ENCODE measurements at regions not wholly inside any gene's neighbourhood (a gene's known extent, or its start where the extent isn't known, plus 50 kb on each side); places are given as distances from the start of the nearest gene placed in this dataset.
"Not testable (repeated sequence)": the region's sequence is repeated elsewhere in the genome, so short reads cannot be mapped to it uniquely, and the experiment has no call there.

- no peaks in the 10 kb centered on the region for H3K9me3 Mint-ChIP-seq (ENCODE audit: insufficient read depth)
- ChIA-PET CTCF (no interaction called here), POLR2A (no interaction called here)
- no peaks in the 10 kb centered on the region for H3K36me3 Mint-ChIP-seq (ENCODE audit: low read depth)
- H3K4me1 Mint-ChIP-seq (ENCODE audit: low read depth): no peaks in the 10 kb centered on the region
- no peak overlapping the region for H3K4me3 Mint-ChIP-seq
- H3K27me3 Mint-ChIP-seq (ENCODE audit: low read depth): no peaks in the 10 kb centered on the region
- DNase-seq: no peak
- H3K27ac Mint-ChIP-seq: no peak overlapping the region
- no peak for ATAC-seq
These were observed 125.1 kb downstream of the PRRX1 start for GRCh38 chr1:170789063-170789462.

DNA sequence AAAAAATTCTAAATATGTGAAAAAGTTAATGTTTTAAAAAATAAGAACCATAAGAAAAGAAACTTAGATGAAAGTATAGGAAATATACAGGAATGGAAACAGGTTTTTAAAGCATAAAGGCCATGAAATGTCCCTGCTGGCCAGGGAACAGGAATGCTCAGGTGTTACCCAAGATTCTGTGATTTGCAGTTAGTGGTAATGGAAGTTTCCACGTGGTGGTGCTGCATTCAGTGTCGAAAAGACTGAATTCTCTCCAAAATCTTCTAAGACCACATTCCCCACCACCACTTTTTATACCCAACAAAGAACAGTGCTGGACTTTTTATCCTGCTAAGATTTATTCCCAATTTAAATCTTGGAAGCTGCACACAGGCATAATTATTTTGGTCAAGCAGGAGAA is 126.2 kb downstream of the PRRX1 start:
- Mint-ChIP-seq H3K27ac (no peak overlapping the region), H3K9me3 (ENCODE audit: insufficient read depth) (no peaks in the 10 kb centered on the region), H3K36me3 (ENCODE audit: low read depth) (no peaks in the 10 kb centered on the region), H3K4me1 (ENCODE audit: low read depth) (no peaks in the 10 kb centered on the region), H3K27me3 (ENCODE audit: low read depth) (no peaks in the 10 kb centered on the region), H3K4me3 (no peak overlapping the region)
- ATAC-seq (no peak), DNase-seq (no peak)
- ChIA-PET CTCF (no interaction called here), POLR2A (no interaction called here)

DNA sequence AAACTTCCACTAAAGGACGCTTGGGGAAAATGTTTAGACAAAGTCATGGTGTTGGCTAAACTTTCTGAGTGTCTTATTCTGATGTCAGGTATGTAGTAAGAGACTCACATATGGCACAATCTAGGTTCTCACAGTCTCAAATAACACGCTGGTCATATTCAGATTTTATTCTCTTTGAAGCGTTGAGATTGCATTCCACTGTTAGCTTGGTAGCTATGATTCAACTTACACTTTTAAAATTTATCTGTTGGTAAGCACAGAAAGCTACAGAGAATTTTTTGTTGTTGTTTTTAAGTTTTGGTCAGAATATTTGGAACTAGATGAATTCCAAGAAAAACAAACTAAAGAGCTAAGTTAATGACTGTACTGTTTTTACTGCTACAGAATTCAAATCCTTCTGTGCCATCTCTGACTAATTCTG is 126.7 kb downstream of the PRRX1 start:
- Mint-ChIP-seq H3K4me3 (no peak overlapping the region), H3K9me3 (ENCODE audit: insufficient read depth) (no peaks in the 10 kb centered on the region), H3K36me3 (ENCODE audit: low read depth) (no peaks in the 10 kb centered on the region), H3K27me3 (ENCODE audit: low read depth) (no peaks in the 10 kb centered on the region), H3K27ac (no peak overlapping the region), H3K4me1 (ENCODE audit: low read depth) (no peaks in the 10 kb centered on the region)
- ChIA-PET CTCF (no interaction called here), POLR2A (no interaction called here)
- no peak for DNase-seq
- ATAC-seq: no peak

- H3K27ac Mint-ChIP-seq: no peak overlapping the region
- no peaks in the 10 kb centered on the region for H3K4me1 Mint-ChIP-seq (ENCODE audit: low read depth)
- H3K27me3 Mint-ChIP-seq (ENCODE audit: low read depth): no peaks in the 10 kb centered on the region
- no peak overlapping the region for H3K4me3 Mint-ChIP-seq
- H3K36me3 Mint-ChIP-seq (ENCODE audit: low read depth): no peaks in the 10 kb centered on the region
- POLR2A ChIA-PET: no interaction called here
- no peaks in the 10 kb centered on the region for H3K9me3 Mint-ChIP-seq (ENCODE audit: insufficient read depth)
- CTCF ChIA-PET: no interaction called here
- DNase-seq (no peak), ATAC-seq (no peak)
These were observed 128.0 kb downstream of the PRRX1 start for GRCh38 chr1:170791941-170792340.

DNA sequence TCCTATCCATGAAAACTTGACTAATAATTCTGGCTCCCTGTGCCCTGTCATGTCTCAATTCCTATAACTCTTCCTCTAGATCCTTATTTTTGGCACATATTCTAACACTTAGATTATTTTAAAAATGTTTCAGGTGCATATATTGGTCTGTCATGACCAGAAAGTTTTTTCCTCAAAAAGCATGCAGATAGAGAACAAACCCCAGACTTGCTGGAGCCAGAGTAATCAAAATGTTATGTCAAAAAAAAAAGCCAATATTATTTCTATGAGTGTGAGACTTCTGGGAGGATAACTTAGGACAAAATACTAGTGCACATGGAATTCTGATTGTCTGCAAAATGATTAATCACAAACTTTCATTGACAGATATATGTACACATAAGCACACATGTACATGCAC is 135.1 kb upstream of the MROH9 start:
- Mint-ChIP-seq H3K4me3 (no peak overlapping the region), H3K27me3 (ENCODE audit: low read depth) (no peaks in the 10 kb centered on the region), H3K27ac (no peak overlapping the region), H3K4me1 (ENCODE audit: low read depth) (no peaks in the 10 kb centered on the region), H3K36me3 (ENCODE audit: low read depth) (no peaks in the 10 kb centered on the region), H3K9me3 (ENCODE audit: insufficient read depth) (no peaks in the 10 kb centered on the region)
- POLR2A ChIA-PET: no interaction called here
- ATAC-seq (no peak), DNase-seq (no peak)
- CTCF ChIA-PET: no interaction called here

GRCh38 chr1:170800812-170801211 is 134.5 kb upstream of the MROH9 start:
- ChIA-PET CTCF (no interaction called here), POLR2A (no interaction called here)
- Mint-ChIP-seq H3K27me3 (ENCODE audit: low read depth) (no peaks in the 10 kb centered on the region), H3K4me3 (no peak overlapping the region), H3K36me3 (ENCODE audit: low read depth) (no peaks in the 10 kb centered on the region), H3K9me3 (ENCODE audit: insufficient read depth) (no peaks in the 10 kb centered on the region), H3K27ac (no peak overlapping the region), H3K4me1 (ENCODE audit: low read depth) (no peaks in the 10 kb centered on the region)
- DNase-seq: no peak
- no peak for ATAC-seq

DNA sequence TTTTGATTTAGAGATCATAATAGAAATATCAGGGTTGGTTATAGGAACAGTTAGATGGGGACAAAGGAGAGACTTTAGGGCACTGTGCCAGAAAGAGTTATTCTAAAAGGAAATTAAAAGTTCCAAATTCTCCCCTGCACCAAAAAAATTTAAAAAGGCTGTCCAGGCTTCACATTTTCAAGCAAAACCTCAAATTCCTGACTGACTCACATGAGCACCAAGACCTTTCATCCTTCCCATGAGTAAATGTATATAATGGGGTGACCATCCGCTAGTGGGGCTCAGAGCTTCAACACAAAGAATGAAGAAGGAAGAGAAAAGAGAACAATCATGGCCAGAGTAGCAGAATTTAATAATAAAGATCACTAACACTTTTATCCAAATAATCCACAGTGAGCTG is 131.6 kb upstream of the MROH9 start:
- no peak overlapping the region for H3K27ac Mint-ChIP-seq
- POLR2A ChIA-PET: no interaction called here
- no peak overlapping the region for H3K4me3 Mint-ChIP-seq
- ATAC-seq (no peak), DNase-seq (no peak)
- no peaks in the 10 kb centered on the region for H3K36me3 Mint-ChIP-seq (ENCODE audit: low read depth)
- H3K27me3 Mint-ChIP-seq (ENCODE audit: low read depth): no peaks in the 10 kb centered on the region
- CTCF ChIA-PET: no interaction called here
- H3K4me1 Mint-ChIP-seq (ENCODE audit: low read depth): no peaks in the 10 kb centered on the region
- no peaks in the 10 kb centered on the region for H3K9me3 Mint-ChIP-seq (ENCODE audit: insufficient read depth)

DNA sequence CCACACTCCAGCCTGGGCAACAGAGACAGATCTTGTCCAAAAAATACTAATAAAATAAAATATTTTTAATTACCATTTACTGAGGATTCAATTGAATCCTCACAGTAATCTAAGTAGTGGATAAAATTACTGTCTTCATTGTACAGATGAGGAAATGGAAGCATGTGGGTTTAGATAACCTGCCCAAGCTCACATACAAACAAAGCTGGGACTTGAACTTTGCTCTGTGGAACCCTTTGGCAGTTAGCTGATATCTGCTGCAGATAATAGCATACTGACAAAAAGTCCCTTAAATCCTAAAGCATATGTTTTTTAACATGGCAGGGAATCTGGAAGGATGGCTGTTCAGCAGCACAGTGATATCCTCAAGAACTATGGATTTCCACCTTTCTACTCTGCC is 130.9 kb upstream of the MROH9 start:
- CTCF ChIA-PET: no interaction called here
- H3K4me1 Mint-ChIP-seq (ENCODE audit: low read depth): no peaks in the 10 kb centered on the region
- no peak for DNase-seq
- H3K36me3 Mint-ChIP-seq (ENCODE audit: low read depth): no peaks in the 10 kb centered on the region
- POLR2A ChIA-PET: no interaction called here
- no peak overlapping the region for H3K27ac Mint-ChIP-seq
- no peaks in the 10 kb centered on the region for H3K9me3 Mint-ChIP-seq (ENCODE audit: insufficient read depth)
- no peak overlapping the region for H3K4me3 Mint-ChIP-seq
- ATAC-seq: no peak
- H3K27me3 Mint-ChIP-seq (ENCODE audit: low read depth): no peaks in the 10 kb centered on the region

DNA sequence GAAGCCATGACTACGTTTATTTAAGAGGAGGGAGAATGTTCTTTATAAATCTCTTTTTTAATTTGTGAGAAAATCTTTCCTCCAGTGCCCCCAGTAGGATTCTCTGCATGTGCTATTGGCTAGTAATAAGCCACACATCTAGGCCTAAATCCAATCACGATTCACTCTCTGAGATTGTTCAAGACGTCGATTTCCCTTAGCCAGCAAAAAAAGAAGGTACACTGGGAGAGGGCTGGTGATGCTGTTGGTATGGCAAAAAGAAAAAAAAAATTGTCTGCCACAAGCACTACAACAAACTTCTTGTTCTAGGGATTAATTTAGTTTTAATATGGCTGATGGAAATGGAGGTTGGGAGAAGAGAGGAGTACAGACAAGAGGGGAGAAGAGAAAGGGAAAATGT is 130.5 kb upstream of the MROH9 start:
- Mint-ChIP-seq H3K4me1 (ENCODE audit: low read depth) (no peaks in the 10 kb centered on the region), H3K4me3 (no peak overlapping the region), H3K27me3 (ENCODE audit: low read depth) (no peaks in the 10 kb centered on the region), H3K36me3 (ENCODE audit: low read depth) (no peaks in the 10 kb centered on the region), H3K9me3 (ENCODE audit: insufficient read depth) (no peaks in the 10 kb centered on the region), H3K27ac (no peak overlapping the region)
- ChIA-PET CTCF (no interaction called here), POLR2A (no interaction called here)
- no peak for DNase-seq
- no peak for ATAC-seq

- DNase-seq: no peak
- no peak overlapping the region for H3K27ac Mint-ChIP-seq
- H3K27me3 Mint-ChIP-seq (ENCODE audit: low read depth): no peaks in the 10 kb centered on the region
- ChIA-PET CTCF (no interaction called here), POLR2A (no interaction called here)
- no peaks in the 10 kb centered on the region for H3K4me1 Mint-ChIP-seq (ENCODE audit: low read depth)
- no peak for ATAC-seq
- no peak overlapping the region for H3K4me3 Mint-ChIP-seq
- H3K9me3 Mint-ChIP-seq (ENCODE audit: insufficient read depth): no peaks in the 10 kb centered on the region
- H3K36me3 Mint-ChIP-seq (ENCODE audit: low read depth): no peaks in the 10 kb centered on the region
These were observed 128.4 kb upstream of the MROH9 start for GRCh38 chr1:170806961-170807360.

DNA sequence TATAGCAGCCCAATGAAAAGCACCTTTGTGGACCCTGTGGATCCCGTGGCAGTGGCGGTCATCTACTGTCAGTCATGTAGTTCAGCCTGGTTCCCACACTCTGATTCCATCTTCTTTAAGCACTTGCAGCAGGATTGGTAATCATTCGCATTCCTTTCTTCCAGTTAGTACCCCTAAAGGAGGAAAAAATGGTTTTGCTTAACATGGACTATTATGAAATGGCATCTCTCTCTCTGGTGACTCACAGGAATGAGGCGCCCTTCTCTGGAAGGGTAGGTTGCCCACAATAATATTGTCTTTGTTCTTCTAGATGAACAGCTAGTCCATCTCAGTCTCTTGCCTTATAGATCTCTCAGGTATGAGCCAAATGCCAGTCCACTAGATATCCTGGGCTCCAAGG is 127.9 kb upstream of the MROH9 start:
- no peaks in the 10 kb centered on the region for H3K9me3 Mint-ChIP-seq (ENCODE audit: insufficient read depth)
- H3K36me3 Mint-ChIP-seq (ENCODE audit: low read depth): no peaks in the 10 kb centered on the region
- no peaks in the 10 kb centered on the region for H3K27me3 Mint-ChIP-seq (ENCODE audit: low read depth)
- H3K4me1 Mint-ChIP-seq (ENCODE audit: low read depth): no peaks in the 10 kb centered on the region
- no peak overlapping the region for H3K4me3 Mint-ChIP-seq
- no peak overlapping the region for H3K27ac Mint-ChIP-seq
- ATAC-seq (no peak), DNase-seq (no peak)
- POLR2A ChIA-PET: no interaction called here
- CTCF ChIA-PET: no interaction called here

GRCh38 chr1:170808216-170808885 is 127.0 kb upstream of the MROH9 start:
- H3K4me1 Mint-ChIP-seq (ENCODE audit: low read depth): no peaks in the 10 kb centered on the region
- no peak overlapping the region for H3K27ac Mint-ChIP-seq
- ChIA-PET POLR2A (no interaction called here), CTCF (no interaction called here)
- no peaks in the 10 kb centered on the region for H3K36me3 Mint-ChIP-seq (ENCODE audit: low read depth)
- H3K27me3 Mint-ChIP-seq (ENCODE audit: low read depth): no peaks in the 10 kb centered on the region
- ATAC-seq: no peak
- no peak for DNase-seq
- no peak overlapping the region for H3K4me3 Mint-ChIP-seq
- H3K9me3 Mint-ChIP-seq (ENCODE audit: insufficient read depth): no peaks in the 10 kb centered on the region

- POLR2A ChIA-PET; DNase-seq; H3K27me3 Mint-ChIP-seq (ENCODE audit: low read depth); H3K9me3 Mint-ChIP-seq (ENCODE audit: insufficient read depth); H3K36me3 Mint-ChIP-seq (ENCODE audit: low read depth); H3K4me1 Mint-ChIP-seq (ENCODE audit: low read depth); H3K4me3 Mint-ChIP-seq; H3K27ac Mint-ChIP-seq; CTCF ChIA-PET; ATAC-seq: not testable (repeated sequence)
These were observed 124.3 kb upstream of the MROH9 start for GRCh38 chr1:170811013-170811412.

All from activated CD8-positive, alpha-beta T cell treated with anti-CD3 and anti-CD28 coated beads, Interleukin-2, amount 10 ng/mL, durations not matched to agents 7 days and 5 days (primary cell).